ENCODE measurements at regions not wholly inside any gene's neighbourhood (a gene's known extent, or its start where the extent isn't known, plus 50 kb on each side); places are given as distances from the start of the nearest gene placed in this dataset.

GRCh38 chr6:19968201-19968600, 131.0 kb downstream of the ID4 start:
- H3K27me3 ChIP-seq (ENCODE audit: control insufficient read depth, low read length): no peaks in the 10 kb centered on the region
- no peaks in the 10 kb centered on the region for H4K20me1 ChIP-seq (ENCODE audit: control insufficient read depth, insufficient read depth, low read depth, low read length)
- no peak for TF ChIP-seq EZH2phosphoT487 (IDR thresholded peaks at IDR 0.05; ENCODE audit: borderline replicate concordance, low read length)
- TF ChIP-seq, protein P1, sequence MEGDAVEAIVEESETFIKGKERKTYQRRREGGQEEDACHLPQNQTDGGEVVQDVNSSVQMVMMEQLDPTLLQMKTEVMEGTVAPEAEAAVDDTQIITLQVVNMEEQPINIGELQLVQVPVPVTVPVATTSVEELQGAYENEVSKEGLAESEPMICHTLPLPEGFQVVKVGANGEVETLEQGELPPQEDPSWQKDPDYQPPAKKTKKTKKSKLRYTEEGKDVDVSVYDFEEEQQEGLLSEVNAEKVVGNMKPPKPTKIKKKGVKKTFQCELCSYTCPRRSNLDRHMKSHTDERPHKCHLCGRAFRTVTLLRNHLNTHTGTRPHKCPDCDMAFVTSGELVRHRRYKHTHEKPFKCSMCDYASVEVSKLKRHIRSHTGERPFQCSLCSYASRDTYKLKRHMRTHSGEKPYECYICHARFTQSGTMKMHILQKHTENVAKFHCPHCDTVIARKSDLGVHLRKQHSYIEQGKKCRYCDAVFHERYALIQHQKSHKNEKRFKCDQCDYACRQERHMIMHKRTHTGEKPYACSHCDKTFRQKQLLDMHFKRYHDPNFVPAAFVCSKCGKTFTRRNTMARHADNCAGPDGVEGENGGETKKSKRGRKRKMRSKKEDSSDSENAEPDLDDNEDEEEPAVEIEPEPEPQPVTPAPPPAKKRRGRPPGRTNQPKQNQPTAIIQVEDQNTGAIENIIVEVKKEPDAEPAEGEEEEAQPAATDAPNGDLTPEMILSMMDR (IDR thresholded peaks at IDR 0.05; ENCODE audit: low read depth, low read length, poor library complexity, severe bottlenecking): no peak
- H3K27ac ChIP-seq (ENCODE audit: low read depth, low read length): no peak overlapping the region
- H3K36me3 ChIP-seq (ENCODE audit: control insufficient read depth, low read length): no peaks in the 10 kb centered on the region
- no peak overlapping the region for H3K4me3 ChIP-seq (ENCODE audit: low read length)
- H3K79me2 ChIP-seq (ENCODE audit: control insufficient read depth, low read length): no peaks in the 10 kb centered on the region
- H3F3A ChIP-seq (ENCODE audit: control insufficient read depth, insufficient read depth): no peaks in the 10 kb centered on the region
- H3K4me2 ChIP-seq (ENCODE audit: low read length): no peak overlapping the region
- no peaks in the 10 kb centered on the region for H3K9me3 ChIP-seq (ENCODE audit: control insufficient read depth, insufficient read depth, low read length)
- no peaks in the 10 kb centered on the region for H3K9me2 ChIP-seq (replicated peaks; ENCODE audit: control insufficient read depth, low read length)
- no peaks in the 10 kb centered on the region for H3K4me1 ChIP-seq (ENCODE audit: control insufficient read depth, low read length)

GRCh38 chr6:19972221-19972620, 135.1 kb downstream of the ID4 start:
- no peak overlapping the region for H3K4me2 ChIP-seq (ENCODE audit: low read length)
- TF ChIP-seq EZH2phosphoT487 (IDR thresholded peaks at IDR 0.05; ENCODE audit: borderline replicate concordance, low read length): no peak
- TF ChIP-seq, protein P1 (IDR thresholded peaks at IDR 0.05; ENCODE audit: low read depth, low read length, poor library complexity, severe bottlenecking): no peak
- H3K9me3 ChIP-seq (ENCODE audit: control insufficient read depth, insufficient read depth, low read length): no peaks in the 10 kb centered on the region
- no peak overlapping the region for H3K27ac ChIP-seq (ENCODE audit: low read depth, low read length)
- H3K36me3 ChIP-seq (ENCODE audit: control insufficient read depth, low read length): no peaks in the 10 kb centered on the region
- H3K4me3 ChIP-seq (ENCODE audit: low read length): no peak overlapping the region
- H3K27me3 ChIP-seq (ENCODE audit: control insufficient read depth, low read length): no peaks in the 10 kb centered on the region
- H3K9me2 ChIP-seq (replicated peaks; ENCODE audit: control insufficient read depth, low read length): no peaks in the 10 kb centered on the region
- H3K4me1 ChIP-seq (ENCODE audit: control insufficient read depth, low read length): no peaks in the 10 kb centered on the region
- H4K20me1 ChIP-seq (ENCODE audit: control insufficient read depth, insufficient read depth, low read depth, low read length): no peaks in the 10 kb centered on the region
- no peaks in the 10 kb centered on the region for H3K79me2 ChIP-seq (ENCODE audit: control insufficient read depth, low read length)
- H3F3A ChIP-seq (ENCODE audit: control insufficient read depth, insufficient read depth): no peaks in the 10 kb centered on the region

DNA sequence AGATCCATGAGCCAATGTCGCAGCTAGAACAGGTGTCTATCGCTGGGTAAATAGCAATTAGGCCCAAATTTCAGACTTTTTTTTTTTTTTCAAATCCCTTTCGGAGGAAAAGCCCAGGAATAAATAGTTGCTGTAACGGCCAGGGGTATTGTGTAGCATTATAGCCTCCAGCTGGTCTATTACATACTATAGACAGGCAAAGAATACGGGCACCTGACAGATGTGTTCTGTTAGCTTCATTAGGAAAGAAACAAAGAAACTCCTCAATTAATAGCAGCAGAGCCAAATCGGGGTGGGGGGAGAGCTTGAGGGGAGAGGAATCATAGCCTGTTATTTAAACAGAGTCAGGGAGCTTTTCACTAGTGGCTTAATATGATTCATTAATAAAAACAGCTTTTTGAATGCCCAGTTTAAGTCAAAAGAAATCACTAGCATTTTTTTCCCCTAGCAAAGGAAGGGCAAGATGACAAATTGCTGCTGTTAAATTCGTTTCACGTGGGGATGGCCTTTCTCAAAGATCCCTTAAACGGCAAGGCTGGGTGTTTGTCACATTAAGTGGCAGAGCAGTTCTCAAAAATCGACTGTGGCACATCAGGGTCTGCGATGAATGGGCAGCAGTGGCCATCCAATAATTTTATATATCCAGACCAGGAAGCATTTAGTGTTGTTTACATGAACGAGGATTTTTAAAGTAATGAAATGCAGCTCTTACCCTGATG, 139.4 kb downstream of the ID4 start:
- Histone ChIP-seq H3K36me3 (ENCODE audit: control insufficient read depth, low read length) (no peaks in the 10 kb centered on the region), H3K9me2 (replicated peaks; ENCODE audit: control insufficient read depth, low read length) (no peaks in the 10 kb centered on the region), H3K27ac (ENCODE audit: low read depth, low read length) (no peak overlapping the region), H3K27me3 (ENCODE audit: control insufficient read depth, low read length) (no peaks in the 10 kb centered on the region), H3K9me3 (ENCODE audit: control insufficient read depth, insufficient read depth, low read length) (no peaks in the 10 kb centered on the region), H3F3A (ENCODE audit: control insufficient read depth, insufficient read depth) (no peaks in the 10 kb centered on the region), H3K4me1 (ENCODE audit: control insufficient read depth, low read length) (no peaks in the 10 kb centered on the region), H3K4me3 (ENCODE audit: low read length) (no peak overlapping the region), H3K4me2 (ENCODE audit: low read length) (no peak overlapping the region), H4K20me1 (ENCODE audit: control insufficient read depth, insufficient read depth, low read depth, low read length) (no peaks in the 10 kb centered on the region), H3K79me2 (ENCODE audit: control insufficient read depth, low read length) (no peaks in the 10 kb centered on the region)
- no peak for TF ChIP-seq EZH2phosphoT487 (IDR thresholded peaks at IDR 0.05; ENCODE audit: borderline replicate concordance, low read length)
- TF ChIP-seq, protein P1 (IDR thresholded peaks at IDR 0.05; ENCODE audit: low read depth, low read length, poor library complexity, severe bottlenecking): no peak

Measured in DOHH2 (cell line).